PFSK-1 (cell line): ENCODE measurements at regions not wholly inside any gene's neighbourhood (a gene's known extent, or its start where the extent isn't known, plus 50 kb on each side); places are given as distances from the start of the nearest gene placed in this dataset.

Experiments used
- FOXP2 ChIP-seq: optimal IDR thresholded peaks from 2 replicates; pipeline ENCODE3; 2011; ENCODE audit warnings: borderline replicate concordance, control low read depth, inconsistent platforms; ENCODE audit not compliant: insufficient read depth; ENCODE audit errors: extremely low read length, extremely low read depth
- POLR2AphosphoS5 ChIP-seq: IDR thresholded peaks from 2 replicates; pipeline ENCODE4 v1.6.1; 2012; ENCODE audit warnings: low read depth, mild to moderate bottlenecking, control low read depth, low read length, moderate library complexity
- SIN3A ChIP-seq: IDR thresholded peaks from 2 replicates; pipeline ENCODE4 v1.6.1; 2012; ENCODE audit warnings: mild to moderate bottlenecking, low read length, moderate library complexity, borderline replicate concordance; ENCODE audit not compliant: insufficient read depth
- TAF1 ChIP-seq: IDR thresholded peaks from 2 replicates; pipeline ENCODE4 v1.6.1; 2012; ENCODE audit warnings: low read length, control low read depth, borderline replicate concordance; ENCODE audit not compliant: insufficient read depth
- TF ChIP-seq, protein P1 (sequence below), 2 experiments: IDR thresholded peaks; 2 replicates each; pipeline versions ENCODE4 v1.6.1 to v1.8.0; 2011 to 2012; ENCODE audit warnings: low read depth in 2 of 2, low read length in 2 of 2, control low read depth in 1 of 2, inconsistent platforms in 1 of 2, mild to moderate bottlenecking in 1 of 2, moderate library complexity in 1 of 2; ENCODE audit not compliant: insufficient read depth in 1 of 2

DNA sequence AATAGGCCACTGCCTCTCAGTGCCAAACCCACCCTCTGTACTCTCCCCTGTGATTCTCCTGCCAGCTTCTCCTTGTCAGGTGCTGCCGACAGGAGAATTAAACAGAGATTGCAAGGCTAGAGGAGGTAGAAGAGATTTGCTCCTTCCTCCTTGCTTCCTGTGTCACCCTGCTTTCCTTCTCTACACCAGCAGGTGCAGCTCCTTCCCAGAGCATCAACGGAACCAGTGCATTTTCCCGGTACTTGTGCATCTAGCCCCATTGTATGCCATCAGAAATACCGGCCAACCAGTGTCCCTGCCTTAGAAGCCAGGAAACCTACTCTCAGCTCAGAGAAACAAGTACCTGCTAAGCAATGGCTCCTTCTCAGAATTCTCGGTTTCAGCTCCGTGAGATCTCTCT lies 253.2 kb downstream of the SUCLA2 start:
- no peak for TF ChIP-seq POLR2AphosphoS5
- TF ChIP-seq TAF1, result no peak
- no peak for TF ChIP-seq SIN3A
- TF ChIP-seq, protein P1, sequence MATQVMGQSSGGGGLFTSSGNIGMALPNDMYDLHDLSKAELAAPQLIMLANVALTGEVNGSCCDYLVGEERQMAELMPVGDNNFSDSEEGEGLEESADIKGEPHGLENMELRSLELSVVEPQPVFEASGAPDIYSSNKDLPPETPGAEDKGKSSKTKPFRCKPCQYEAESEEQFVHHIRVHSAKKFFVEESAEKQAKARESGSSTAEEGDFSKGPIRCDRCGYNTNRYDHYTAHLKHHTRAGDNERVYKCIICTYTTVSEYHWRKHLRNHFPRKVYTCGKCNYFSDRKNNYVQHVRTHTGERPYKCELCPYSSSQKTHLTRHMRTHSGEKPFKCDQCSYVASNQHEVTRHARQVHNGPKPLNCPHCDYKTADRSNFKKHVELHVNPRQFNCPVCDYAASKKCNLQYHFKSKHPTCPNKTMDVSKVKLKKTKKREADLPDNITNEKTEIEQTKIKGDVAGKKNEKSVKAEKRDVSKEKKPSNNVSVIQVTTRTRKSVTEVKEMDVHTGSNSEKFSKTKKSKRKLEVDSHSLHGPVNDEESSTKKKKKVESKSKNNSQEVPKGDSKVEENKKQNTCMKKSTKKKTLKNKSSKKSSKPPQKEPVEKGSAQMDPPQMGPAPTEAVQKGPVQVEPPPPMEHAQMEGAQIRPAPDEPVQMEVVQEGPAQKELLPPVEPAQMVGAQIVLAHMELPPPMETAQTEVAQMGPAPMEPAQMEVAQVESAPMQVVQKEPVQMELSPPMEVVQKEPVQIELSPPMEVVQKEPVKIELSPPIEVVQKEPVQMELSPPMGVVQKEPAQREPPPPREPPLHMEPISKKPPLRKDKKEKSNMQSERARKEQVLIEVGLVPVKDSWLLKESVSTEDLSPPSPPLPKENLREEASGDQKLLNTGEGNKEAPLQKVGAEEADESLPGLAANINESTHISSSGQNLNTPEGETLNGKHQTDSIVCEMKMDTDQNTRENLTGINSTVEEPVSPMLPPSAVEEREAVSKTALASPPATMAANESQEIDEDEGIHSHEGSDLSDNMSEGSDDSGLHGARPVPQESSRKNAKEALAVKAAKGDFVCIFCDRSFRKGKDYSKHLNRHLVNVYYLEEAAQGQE (IDR thresholded peaks at IDR 0.05; ENCODE audit: insufficient read depth in 1 of 2, low read depth in 2 of 2, low read length in 2 of 2), result no peak
- TF ChIP-seq FOXP2, result no peak
